ENCODE measurements at regions not wholly inside any gene's neighbourhood (a gene's known extent, or its start where the extent isn't known, plus 50 kb on each side); places are given as distances from the start of the nearest gene placed in this dataset.

DNA sequence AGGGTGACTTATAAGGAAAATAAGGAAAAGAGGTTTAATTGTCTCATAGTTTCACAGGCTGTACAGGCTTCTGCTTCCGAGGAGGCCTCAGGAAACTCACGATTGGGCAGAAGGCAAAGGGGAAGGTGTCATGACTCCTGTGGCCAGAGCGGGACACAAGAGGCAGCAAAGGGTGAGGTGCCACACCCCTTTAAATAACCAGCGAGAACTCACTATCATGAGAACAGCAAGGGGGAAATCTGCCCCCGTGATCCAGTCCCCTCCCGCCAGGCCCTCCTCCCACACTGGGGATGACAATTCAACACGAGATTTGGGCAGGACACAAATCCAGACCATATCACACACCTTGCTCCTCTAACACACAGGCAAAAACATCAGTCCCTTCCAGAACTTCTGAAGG lies 254.0 kb downstream of the DLL1 start:
- TF ChIP-seq, protein P1, sequence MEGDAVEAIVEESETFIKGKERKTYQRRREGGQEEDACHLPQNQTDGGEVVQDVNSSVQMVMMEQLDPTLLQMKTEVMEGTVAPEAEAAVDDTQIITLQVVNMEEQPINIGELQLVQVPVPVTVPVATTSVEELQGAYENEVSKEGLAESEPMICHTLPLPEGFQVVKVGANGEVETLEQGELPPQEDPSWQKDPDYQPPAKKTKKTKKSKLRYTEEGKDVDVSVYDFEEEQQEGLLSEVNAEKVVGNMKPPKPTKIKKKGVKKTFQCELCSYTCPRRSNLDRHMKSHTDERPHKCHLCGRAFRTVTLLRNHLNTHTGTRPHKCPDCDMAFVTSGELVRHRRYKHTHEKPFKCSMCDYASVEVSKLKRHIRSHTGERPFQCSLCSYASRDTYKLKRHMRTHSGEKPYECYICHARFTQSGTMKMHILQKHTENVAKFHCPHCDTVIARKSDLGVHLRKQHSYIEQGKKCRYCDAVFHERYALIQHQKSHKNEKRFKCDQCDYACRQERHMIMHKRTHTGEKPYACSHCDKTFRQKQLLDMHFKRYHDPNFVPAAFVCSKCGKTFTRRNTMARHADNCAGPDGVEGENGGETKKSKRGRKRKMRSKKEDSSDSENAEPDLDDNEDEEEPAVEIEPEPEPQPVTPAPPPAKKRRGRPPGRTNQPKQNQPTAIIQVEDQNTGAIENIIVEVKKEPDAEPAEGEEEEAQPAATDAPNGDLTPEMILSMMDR (IDR thresholded peaks at IDR 0.05): no peak
- TF ChIP-seq POLR2A (IDR thresholded peaks at IDR 0.05): no peak

Data from body of pancreas (tissue), 4 donors.